GM20000 (cell line): ENCODE measurements at regions not wholly inside any gene's neighbourhood (a gene's known extent, or its start where the extent isn't known, plus 50 kb on each side); places are given as distances from the start of the nearest gene placed in this dataset.

ENCODE experiments used
- DNase-seq: peaks from one replicate; pipeline ENCODE4 v3.0.0; 2012; ENCODE audit warnings: low spot score
- CTCF ChIP-seq: IDR thresholded peaks from 2 replicates; pipeline ENCODE4 v1.5.1; 2012; ENCODE audit warnings: mild to moderate bottlenecking, control low read depth; ENCODE audit errors: extremely low read depth, missing control alignments

- TF ChIP-seq CTCF = no peak
- DNase-seq = no peak
Observed at GRCh38 chr14:65959563-65960024, 526.6 kb upstream of the CCDC196 start.

GRCh38 chr14:65961004-65961403 lies 525.2 kb upstream of the CCDC196 start:
- peak; percentile 52 for TF ChIP-seq CTCF
- peak; percentile 58 for DNase-seq

GRCh38 chr14:65962952-65963351 lies 523.2 kb upstream of the CCDC196 start:
- no peak for TF ChIP-seq CTCF
- DNase-seq = no peak

GRCh38 chr14:65964366-65964765 lies 521.8 kb upstream of the CCDC196 start:
- TF ChIP-seq CTCF = no peak
- no peak for DNase-seq

- TF ChIP-seq CTCF = no peak
- no peak for DNase-seq
Observed at GRCh38 chr14:65966188-65966587, 520.0 kb upstream of the CCDC196 start.

- TF ChIP-seq CTCF = no peak
- DNase-seq = no peak
Observed at GRCh38 chr14:65972346-65972870, 513.8 kb upstream of the CCDC196 start.

GRCh38 chr14:65972891-65973290 lies 513.3 kb upstream of the CCDC196 start:
- DNase-seq = no peak
- no peak for TF ChIP-seq CTCF
